HS-27A (cell line): ENCODE measurements at regions not wholly inside any gene's neighbourhood (a gene's known extent, or its start where the extent isn't known, plus 50 kb on each side); places are given as distances from the start of the nearest gene placed in this dataset.

Experiments used
- DNase-seq: peaks from one replicate; pipeline ENCODE4 v3.0.0-alpha.2; 2012; ENCODE audit warnings: low read depth, missing footprints

GRCh38 chr3:157626817-157627216, 123.6 kb upstream of the VEPH1 start:
- DNase-seq = no peak

- DNase-seq = no peak
Measured at GRCh38 chr3:157624801-157625200, 121.6 kb upstream of the VEPH1 start.

GRCh38 chr3:157618886-157619285, 115.7 kb upstream of the VEPH1 start:
- DNase-seq = no peak

- DNase-seq = peak; percentile 36
Measured at GRCh38 chr3:157618075-157618760, 115.0 kb upstream of the VEPH1 start.

GRCh38 chr3:157614896-157615295, 111.7 kb upstream of the VEPH1 start:
- no peak for DNase-seq

GRCh38 chr3:157611536-157612076, 108.4 kb upstream of the VEPH1 start:
- DNase-seq = no peak

- DNase-seq = no peak
Measured at GRCh38 chr3:157610876-157611535, 107.8 kb upstream of the VEPH1 start.

GRCh38 chr3:157607826-157608405, 104.7 kb upstream of the VEPH1 start:
- DNase-seq = no peak

- DNase-seq = no peak
Measured at GRCh38 chr3:157606852-157607197, 103.6 kb upstream of the VEPH1 start.

- peak; percentile 23 for DNase-seq
Measured at GRCh38 chr3:157606011-157606851, 103.0 kb upstream of the VEPH1 start.

GRCh38 chr3:157605356-157605755, 102.1 kb upstream of the VEPH1 start:
- DNase-seq = no peak

GRCh38 chr3:157602424-157602823, 99.2 kb upstream of the VEPH1 start:
- DNase-seq = no peak

GRCh38 chr3:157595259-157595658, 92.0 kb upstream of the VEPH1 start:
- DNase-seq = no peak

- no peak for DNase-seq
Measured at GRCh38 chr3:157594413-157594812, 91.2 kb upstream of the VEPH1 start.

GRCh38 chr3:157592769-157593168, 89.6 kb upstream of the VEPH1 start:
- DNase-seq = no peak

- no peak for DNase-seq
Measured at GRCh38 chr3:157590273-157590672, 87.1 kb upstream of the VEPH1 start.

- DNase-seq = no peak
Measured at GRCh38 chr3:157589211-157589610, 86.0 kb upstream of the VEPH1 start.

- DNase-seq = no peak
Measured at GRCh38 chr3:157588386-157589060, 85.3 kb upstream of the VEPH1 start.

GRCh38 chr3:157586293-157586692, 83.1 kb upstream of the VEPH1 start:
- DNase-seq = no peak

GRCh38 chr3:157585386-157585785, 82.2 kb upstream of the VEPH1 start:
- DNase-seq = no peak

GRCh38 chr3:157582637-157582973, 79.4 kb upstream of the VEPH1 start:
- DNase-seq = no peak
